ENCODE measurements at regions not wholly inside any gene's neighbourhood (a gene's known extent, or its start where the extent isn't known, plus 50 kb on each side); places are given as distances from the start of the nearest gene placed in this dataset.

GRCh38 chr4:31467781-31468180, 747.6 kb downstream of the PCDH7 start:
- no peak overlapping the region for H2BK12ac ChIP-seq (ENCODE audit: insufficient read length, low read depth, low read length)
- TF ChIP-seq CTCF (conservative IDR thresholded peaks at IDR 0.05) = no peak
- no peak overlapping the region for H3K56ac ChIP-seq (ENCODE audit: insufficient read length, low read depth, low read length)
- no peak overlapping the region for H2AFZ ChIP-seq (ENCODE audit: low read length)
- H3K79me2 ChIP-seq (ENCODE audit: insufficient read depth, low read length) = no peaks in the 10 kb centered on the region; the same call in 1 of the 2 replicates
- H3K23ac ChIP-seq (ENCODE audit: insufficient read length, low read depth, low read length) = no peak overlapping the region
- H3K9me3 ChIP-seq (ENCODE audit: control insufficient read depth, low read depth, low read length) = no peaks in the 10 kb centered on the region
- no peak overlapping the region for H2AK5ac ChIP-seq (ENCODE audit: insufficient read length, low read length)
- no peak overlapping the region for H2BK20ac ChIP-seq (ENCODE audit: low read depth, low read length, poor library complexity, severe bottlenecking)
- H3T11ph ChIP-seq (ENCODE audit: low read length) = no peak overlapping the region
- no peaks in the 10 kb centered on the region for H4K20me1 ChIP-seq (ENCODE audit: control insufficient read depth, insufficient read depth, insufficient read length)
- Mint-ChIP-seq H3K4me3 (no peak overlapping the region), H3K27ac (no peak overlapping the region), H3K9me3 (peaks cover 5 to 11% of the 10 kb centered on the region in 2 experiments; a peak in 4 of 5 replicates), H3K36me3 (ENCODE audit: insufficient read depth in 1 of 3, low read depth in 3 of 3) (peaks cover 5 to 18% (median 5%) of the 10 kb centered on the region in 3 experiments; a peak in 6 of 7 replicates), H3K4me1 (peaks cover 4 to 10% of the 10 kb centered on the region in 2 experiments; a peak in 3 of 4 replicates), H3K27me3 (ENCODE audit: low read depth) (no peaks in the 10 kb centered on the region)
- H3K4ac ChIP-seq (ENCODE audit: low read depth, low read length) = no peak overlapping the region
- no peak overlapping the region for H2BK5ac ChIP-seq (ENCODE audit: insufficient read length, low read length)
- WGBS (ENCODE audit: extremely low coverage, insufficient read length, low lambda C conversion rate) = no CpG with 5 or more reads among the region's 3 CpGs
- no peak overlapping the region for H4K91ac ChIP-seq (ENCODE audit: insufficient read length, low read depth, low read length)
- H4K8ac ChIP-seq (replicated peaks; ENCODE audit: insufficient read length, low read depth, low read length) = no peak overlapping the region
- H3K9ac ChIP-seq (ENCODE audit: extremely low read depth, insufficient read length, low read length) = no peak overlapping the region
- no peaks in the 10 kb centered on the region for H3K27me3 ChIP-seq (ENCODE audit: insufficient read depth, low read length)
- H2BK120ac ChIP-seq (ENCODE audit: low read depth, low read length, poor library complexity, severe bottlenecking) = no peak overlapping the region
- no peak overlapping the region for H3K14ac ChIP-seq (ENCODE audit: insufficient read depth, low read length)
- H4K5ac ChIP-seq (ENCODE audit: insufficient read length, low read depth, low read length) = no peak overlapping the region
- H3K4me2 ChIP-seq (ENCODE audit: insufficient read depth, insufficient read length, low read length) = no peak overlapping the region
- no peaks in the 10 kb centered on the region for H3K23me2 ChIP-seq (ENCODE audit: insufficient read length, low read depth, low read length, poor library complexity, severe bottlenecking)
- no peak overlapping the region for H3K18ac ChIP-seq (ENCODE audit: insufficient read length, low read depth, low read length)
- H2BK15ac ChIP-seq (ENCODE audit: low read depth, low read length) = no peak overlapping the region
- no peak overlapping the region for H3K27ac ChIP-seq (ENCODE audit: insufficient read length, low read depth, low read length)
- H3K4me1 ChIP-seq (ENCODE audit: insufficient read depth, low read length) = no peaks in the 10 kb centered on the region; the same call in 1 of the 2 replicates
- no peaks in the 10 kb centered on the region for H3K79me1 ChIP-seq (ENCODE audit: insufficient read depth, low read depth, low read length, poor library complexity, severe bottlenecking)
- no peak for DNase-seq

All from H9 (cell line).